Endothelial cell (in vitro differentiated cells): ENCODE measurements at regions not wholly inside any gene's neighbourhood (a gene's known extent, or its start where the extent isn't known, plus 50 kb on each side); places are given as distances from the start of the nearest gene placed in this dataset.

Source experiments
- DNase-seq: peaks from one replicate; pipeline ENCODE4 v3.0.0; 2021; ENCODE audit warnings: low spot score
- H3K27ac Mint-ChIP-seq: one replicate; pipeline ENCODE4 v1.8.0; 2021; ENCODE audit warnings: mixed read lengths, inconsistent platforms; ENCODE audit not compliant: unreplicated experiment
- H3K27me3 Mint-ChIP-seq: one replicate; pipeline ENCODE4 v1.8.0; 2021; ENCODE audit warnings: mild to moderate bottlenecking, moderate library complexity, mixed read lengths, inconsistent platforms; ENCODE audit not compliant: unreplicated experiment
- H3K36me3 Mint-ChIP-seq: one replicate; pipeline ENCODE4 v1.8.0; 2021; ENCODE audit warnings: mild to moderate bottlenecking, low read depth, mixed read lengths, inconsistent platforms; ENCODE audit not compliant: unreplicated experiment
- H3K4me1 Mint-ChIP-seq: one replicate; pipeline ENCODE4 v1.8.0; 2021; ENCODE audit warnings: mild to moderate bottlenecking, mixed read lengths, inconsistent platforms; ENCODE audit not compliant: unreplicated experiment
- H3K4me3 Mint-ChIP-seq: one replicate; pipeline ENCODE4 v1.8.0; 2021; ENCODE audit warnings: mild to moderate bottlenecking, mixed read lengths, inconsistent platforms; ENCODE audit not compliant: unreplicated experiment
- H3K9me3 Mint-ChIP-seq: one replicate; pipeline ENCODE4 v1.8.0; 2021; ENCODE audit warnings: mixed read lengths, inconsistent platforms; ENCODE audit not compliant: unreplicated experiment
- TF ChIP-seq, protein P1 (sequence below): fragments of 200-600 bp; sonication (generic); IDR thresholded peaks from one replicate; pipeline ENCODE4 v1.5.0; 2021; ENCODE audit warnings: antibody characterized with exemption; ENCODE audit not compliant: unreplicated experiment

DNA sequence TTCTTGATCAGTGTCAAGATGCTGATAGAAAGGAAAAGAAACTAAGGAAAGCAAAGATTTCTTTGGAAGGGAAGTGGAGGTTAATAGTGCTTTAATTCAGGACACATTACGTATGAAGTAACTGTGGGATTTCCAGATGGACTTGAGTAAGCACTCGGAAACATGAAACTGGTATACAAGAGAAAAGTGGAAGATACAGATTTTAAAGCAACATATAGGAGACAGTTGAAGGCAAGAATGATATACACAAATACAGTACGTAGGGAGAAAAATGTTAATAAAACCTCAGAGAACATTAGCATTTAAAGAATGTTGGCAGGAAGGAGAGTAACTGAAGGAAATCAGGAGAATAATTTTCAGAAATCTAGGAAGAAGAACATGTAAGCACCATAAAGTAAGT is 730.9 kb upstream of the ADGRL2 start:
- DNase-seq, result no peak
- H3K27me3 Mint-ChIP-seq, result no peaks in the 10 kb centered on the region
- H3K4me1 Mint-ChIP-seq, result no peaks in the 10 kb centered on the region
- no peaks in the 10 kb centered on the region for H3K36me3 Mint-ChIP-seq
- H3K4me3 Mint-ChIP-seq, result no peak overlapping the region
- no peaks in the 10 kb centered on the region for H3K9me3 Mint-ChIP-seq
- TF ChIP-seq, protein P1, sequence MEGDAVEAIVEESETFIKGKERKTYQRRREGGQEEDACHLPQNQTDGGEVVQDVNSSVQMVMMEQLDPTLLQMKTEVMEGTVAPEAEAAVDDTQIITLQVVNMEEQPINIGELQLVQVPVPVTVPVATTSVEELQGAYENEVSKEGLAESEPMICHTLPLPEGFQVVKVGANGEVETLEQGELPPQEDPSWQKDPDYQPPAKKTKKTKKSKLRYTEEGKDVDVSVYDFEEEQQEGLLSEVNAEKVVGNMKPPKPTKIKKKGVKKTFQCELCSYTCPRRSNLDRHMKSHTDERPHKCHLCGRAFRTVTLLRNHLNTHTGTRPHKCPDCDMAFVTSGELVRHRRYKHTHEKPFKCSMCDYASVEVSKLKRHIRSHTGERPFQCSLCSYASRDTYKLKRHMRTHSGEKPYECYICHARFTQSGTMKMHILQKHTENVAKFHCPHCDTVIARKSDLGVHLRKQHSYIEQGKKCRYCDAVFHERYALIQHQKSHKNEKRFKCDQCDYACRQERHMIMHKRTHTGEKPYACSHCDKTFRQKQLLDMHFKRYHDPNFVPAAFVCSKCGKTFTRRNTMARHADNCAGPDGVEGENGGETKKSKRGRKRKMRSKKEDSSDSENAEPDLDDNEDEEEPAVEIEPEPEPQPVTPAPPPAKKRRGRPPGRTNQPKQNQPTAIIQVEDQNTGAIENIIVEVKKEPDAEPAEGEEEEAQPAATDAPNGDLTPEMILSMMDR, result no peak
- H3K27ac Mint-ChIP-seq, result no peak overlapping the region

DNA sequence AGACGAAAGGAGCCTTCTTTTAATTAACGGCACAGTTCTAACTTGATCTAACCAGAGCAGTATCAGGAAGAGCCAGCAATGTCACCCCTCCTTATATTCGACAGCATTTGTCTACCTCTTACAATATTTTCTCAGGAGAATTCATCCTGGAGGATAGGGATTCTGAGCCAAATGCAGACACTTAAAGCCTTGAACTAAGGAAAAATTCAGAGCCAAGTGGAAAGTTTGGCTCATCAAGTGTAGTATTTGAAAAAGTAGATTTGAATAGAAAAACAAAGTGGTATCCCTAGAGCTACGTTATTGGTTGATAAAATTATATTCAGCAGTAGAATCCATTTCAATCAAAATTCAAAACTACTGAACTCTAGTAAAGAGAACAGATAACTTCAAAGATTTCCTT is 732.0 kb upstream of the ADGRL2 start:
- Mint-ChIP-seq H3K36me3 (no peaks in the 10 kb centered on the region), H3K27ac (no peak overlapping the region), H3K4me3 (no peak overlapping the region), H3K27me3 (no peaks in the 10 kb centered on the region), H3K4me1 (no peaks in the 10 kb centered on the region), H3K9me3 (no peaks in the 10 kb centered on the region)
- DNase-seq, result no peak
- TF ChIP-seq, protein P1, result no peak

- no peak for DNase-seq
- Mint-ChIP-seq H3K27me3 (no peaks in the 10 kb centered on the region), H3K27ac (no peak overlapping the region), H3K4me3 (no peak overlapping the region), H3K36me3 (no peaks in the 10 kb centered on the region), H3K9me3 (no peaks in the 10 kb centered on the region), H3K4me1 (no peaks in the 10 kb centered on the region)
- TF ChIP-seq, protein P1, result no peak
Observed at GRCh38 chr1:81053826-81054225, 746.9 kb upstream of the ADGRL2 start.

DNA sequence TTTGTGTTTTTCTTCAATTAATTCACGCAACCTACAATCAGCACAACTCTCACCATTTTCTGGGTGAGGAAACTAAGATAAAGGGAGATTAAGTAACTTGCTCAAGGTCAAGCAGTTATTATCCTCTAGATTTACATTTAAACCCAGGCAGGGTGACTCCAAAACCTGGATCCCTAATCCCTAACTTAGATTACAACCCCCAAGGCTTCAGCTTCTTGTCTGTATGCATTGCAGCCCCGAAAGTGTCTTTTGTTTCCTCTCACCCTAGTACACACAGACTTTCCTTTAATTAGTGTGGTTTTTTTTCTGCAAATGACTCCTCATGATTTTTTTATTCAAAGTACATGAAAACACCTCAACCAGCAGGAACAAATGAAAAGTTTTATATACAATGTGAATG is 748.6 kb upstream of the ADGRL2 start:
- H3K9me3 Mint-ChIP-seq, result no peaks in the 10 kb centered on the region
- TF ChIP-seq, protein P1, result no peak
- no peak overlapping the region for H3K27ac Mint-ChIP-seq
- no peaks in the 10 kb centered on the region for H3K27me3 Mint-ChIP-seq
- H3K4me3 Mint-ChIP-seq, result no peak overlapping the region
- H3K36me3 Mint-ChIP-seq, result no peaks in the 10 kb centered on the region
- no peak for DNase-seq
- no peaks in the 10 kb centered on the region for H3K4me1 Mint-ChIP-seq

GRCh38 chr1:81050390-81050789 is 750.3 kb upstream of the ADGRL2 start:
- H3K9me3 Mint-ChIP-seq, result no peaks in the 10 kb centered on the region
- no peak overlapping the region for H3K4me3 Mint-ChIP-seq
- H3K36me3 Mint-ChIP-seq, result no peaks in the 10 kb centered on the region
- H3K27me3 Mint-ChIP-seq, result no peaks in the 10 kb centered on the region
- no peaks in the 10 kb centered on the region for H3K4me1 Mint-ChIP-seq
- TF ChIP-seq, protein P1, result no peak
- H3K27ac Mint-ChIP-seq, result no peak overlapping the region
- no peak for DNase-seq
